Rectal smooth muscle tissue (tissue), 1 donor: ENCODE measurements at regions not wholly inside any gene's neighbourhood (a gene's known extent, or its start where the extent isn't known, plus 50 kb on each side); places are given as distances from the start of the nearest gene placed in this dataset.
"Not testable (repeated sequence)": the region's sequence is repeated elsewhere in the genome, so short reads cannot be mapped to it uniquely, and the experiment has no call there.

ENCODE experiments used
- H3K27ac ChIP-seq: one replicate; pipeline ENCODE4 v1.7.0; 2013; ENCODE audit warnings: low read depth, low read length, inconsistent platforms
- H3K27me3 ChIP-seq: one replicate; pipeline ENCODE4 v1.7.0; 2013; ENCODE audit warnings: low read length; ENCODE audit not compliant: control insufficient read depth, insufficient read depth
- H3K36me3 ChIP-seq: one replicate; pipeline ENCODE4 v1.7.0; 2013; ENCODE audit warnings: low read length; ENCODE audit not compliant: control insufficient read depth, insufficient read depth
- H3K4me1 ChIP-seq: one replicate; pipeline ENCODE4 v1.7.0; 2013; ENCODE audit warnings: low read length; ENCODE audit not compliant: control insufficient read depth, insufficient read depth
- H3K4me3 ChIP-seq: one replicate; pipeline ENCODE4 v1.7.0; 2013; ENCODE audit warnings: low read length
- H3K9ac ChIP-seq: one replicate; pipeline ENCODE4 v1.7.0; 2013; ENCODE audit warnings: low read length

DNA sequence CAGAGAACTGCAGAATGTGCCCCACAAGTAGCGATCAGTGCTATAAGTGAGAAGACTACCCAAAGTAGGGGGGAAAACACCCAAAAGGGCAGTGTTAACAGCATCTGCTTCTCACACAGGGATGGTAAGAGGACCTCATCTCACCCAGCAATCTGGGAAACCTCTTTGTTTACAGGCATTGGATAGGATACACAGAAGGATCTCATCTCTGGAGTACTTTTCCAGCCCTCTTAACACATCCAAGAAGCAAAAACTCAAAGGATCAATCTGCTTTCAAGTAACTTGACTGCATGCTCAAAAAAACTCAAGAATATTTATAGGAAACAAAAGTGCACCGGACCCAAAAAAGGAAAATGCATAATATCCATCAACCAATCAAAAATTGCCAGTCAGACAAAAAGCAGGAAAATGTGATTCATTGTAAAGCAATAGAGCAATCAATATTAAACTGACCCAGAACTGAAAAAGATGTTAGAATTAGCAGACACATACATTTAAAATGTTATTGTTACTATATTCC is 311.0 kb upstream of the CXADR start:
- no peaks in the 10 kb centered on the region for H3K27me3 ChIP-seq
- H3K9ac ChIP-seq, result no peak overlapping the region
- H3K4me1 ChIP-seq, result peaks cover 8% of the 10 kb centered on the region
- H3K4me3 ChIP-seq, result no peak overlapping the region
- no peak overlapping the region for H3K27ac ChIP-seq
- no peaks in the 10 kb centered on the region for H3K36me3 ChIP-seq

DNA sequence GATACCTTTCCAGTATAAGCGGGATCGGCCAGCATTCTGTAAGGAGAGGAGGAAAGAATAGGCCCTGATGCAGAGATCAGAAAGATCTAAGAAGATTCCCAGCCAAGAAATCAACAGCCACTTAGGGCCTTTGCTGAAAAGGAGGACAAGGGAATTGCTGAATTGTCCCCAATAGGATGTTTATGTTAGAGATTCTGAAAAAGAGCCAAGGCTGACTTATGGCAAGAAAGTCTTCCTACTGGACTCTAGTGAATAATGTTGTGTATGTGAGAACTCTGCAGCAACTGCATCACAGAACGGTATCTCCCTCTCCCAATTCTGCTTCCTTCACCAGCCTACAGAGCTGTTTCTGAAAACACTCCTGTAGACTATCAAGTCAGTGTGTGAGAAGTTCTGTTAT is 298.0 kb upstream of the CXADR start:
- Histone ChIP-seq H3K27me3 (no peaks in the 10 kb centered on the region), H3K4me1 (no peaks in the 10 kb centered on the region), H3K9ac (no peak overlapping the region), H3K27ac (no peak overlapping the region), H3K4me3 (no peak overlapping the region), H3K36me3 (no peaks in the 10 kb centered on the region)

DNA sequence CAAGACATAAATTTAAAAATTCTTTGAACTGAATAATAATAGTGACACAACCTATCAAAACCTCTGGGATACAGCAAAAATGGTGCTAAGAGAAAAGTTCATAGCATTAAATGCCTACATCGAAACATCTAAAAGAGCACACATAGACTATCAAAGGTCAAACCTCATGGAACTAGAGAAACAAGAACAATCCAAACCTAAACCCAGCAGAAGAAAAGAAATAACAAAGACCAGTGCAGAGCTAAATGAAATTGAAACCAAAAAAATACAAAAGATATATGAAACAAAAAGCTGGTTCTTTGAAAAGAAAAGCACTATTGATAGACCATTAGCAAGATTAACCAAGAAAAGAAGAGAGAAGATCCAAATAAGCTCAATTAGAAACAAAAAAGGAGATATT is 293.8 kb upstream of the CXADR start:
- not testable (repeated sequence) for H3K27ac ChIP-seq, H3K27me3 ChIP-seq, H3K9ac ChIP-seq, H3K4me1 ChIP-seq, H3K4me3 ChIP-seq, H3K36me3 ChIP-seq

DNA sequence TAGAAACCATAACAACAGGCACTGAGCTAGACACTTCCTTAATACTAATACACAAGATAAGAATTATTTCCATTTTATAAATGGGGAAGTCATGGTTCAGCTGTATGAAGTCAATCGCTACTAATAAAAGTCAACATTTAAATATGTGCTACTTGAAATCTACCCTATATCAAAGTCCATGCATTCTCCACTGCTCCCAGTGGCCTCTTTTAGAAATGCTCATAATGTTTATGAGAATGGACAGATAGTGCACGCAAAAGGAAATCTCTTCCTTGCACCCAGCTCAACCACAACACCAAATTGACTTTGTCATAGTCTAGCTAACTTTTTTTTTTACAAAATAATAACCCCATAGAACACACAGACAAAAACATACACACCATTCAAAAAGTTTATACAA is 281.7 kb upstream of the CXADR start:
- H3K4me3 ChIP-seq, result no peak overlapping the region
- no peak overlapping the region for H3K9ac ChIP-seq
- no peak overlapping the region for H3K27ac ChIP-seq
- no peaks in the 10 kb centered on the region for H3K4me1 ChIP-seq
- H3K27me3 ChIP-seq, result no peaks in the 10 kb centered on the region
- no peaks in the 10 kb centered on the region for H3K36me3 ChIP-seq

DNA sequence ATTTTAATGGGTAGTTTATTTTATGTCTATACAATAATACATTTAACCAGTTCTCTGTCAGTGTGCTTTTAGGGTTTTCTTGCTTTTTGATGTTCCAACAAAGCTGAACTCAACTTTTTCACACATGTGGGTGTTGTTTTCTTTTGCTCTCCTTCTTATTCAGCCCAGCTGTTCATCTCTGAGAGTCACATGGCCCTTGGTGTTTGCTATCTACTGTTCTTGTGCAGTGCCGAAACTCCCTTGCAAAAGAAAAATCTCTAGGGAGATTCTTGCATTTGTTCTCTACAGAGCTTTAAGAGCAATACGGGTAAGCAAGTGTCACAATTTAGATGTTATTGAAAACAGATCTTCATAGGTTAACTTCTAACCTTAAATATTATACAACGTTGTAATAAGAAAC is 281.1 kb upstream of the CXADR start:
- no peak overlapping the region for H3K4me3 ChIP-seq
- H3K4me1 ChIP-seq, result no peaks in the 10 kb centered on the region
- H3K27me3 ChIP-seq, result no peaks in the 10 kb centered on the region
- H3K36me3 ChIP-seq, result no peaks in the 10 kb centered on the region
- H3K27ac ChIP-seq, result no peak overlapping the region
- H3K9ac ChIP-seq, result no peak overlapping the region

DNA sequence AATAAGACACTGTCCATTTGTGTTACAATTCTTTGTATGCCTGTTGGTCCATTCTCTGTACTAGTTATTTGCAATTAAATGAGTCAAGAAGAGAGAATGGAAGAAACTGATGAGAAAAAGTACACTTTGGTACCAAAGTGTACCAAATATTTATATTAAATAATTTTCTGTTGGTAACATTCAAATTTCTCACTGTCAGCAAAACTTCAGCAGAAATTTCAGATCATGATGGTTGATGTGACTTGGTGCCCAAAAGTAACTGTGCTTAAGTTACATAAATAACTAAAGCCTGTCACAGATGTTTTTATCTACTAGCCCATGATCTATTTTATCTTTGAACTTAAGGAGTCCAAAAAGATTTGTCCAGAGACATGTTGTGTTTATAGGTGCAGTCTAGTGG is 274.4 kb upstream of the CXADR start:
- H3K9ac ChIP-seq, result no peak overlapping the region
- no peaks in the 10 kb centered on the region for H3K4me1 ChIP-seq
- no peak overlapping the region for H3K4me3 ChIP-seq
- no peak overlapping the region for H3K27ac ChIP-seq
- no peaks in the 10 kb centered on the region for H3K36me3 ChIP-seq
- no peaks in the 10 kb centered on the region for H3K27me3 ChIP-seq

DNA sequence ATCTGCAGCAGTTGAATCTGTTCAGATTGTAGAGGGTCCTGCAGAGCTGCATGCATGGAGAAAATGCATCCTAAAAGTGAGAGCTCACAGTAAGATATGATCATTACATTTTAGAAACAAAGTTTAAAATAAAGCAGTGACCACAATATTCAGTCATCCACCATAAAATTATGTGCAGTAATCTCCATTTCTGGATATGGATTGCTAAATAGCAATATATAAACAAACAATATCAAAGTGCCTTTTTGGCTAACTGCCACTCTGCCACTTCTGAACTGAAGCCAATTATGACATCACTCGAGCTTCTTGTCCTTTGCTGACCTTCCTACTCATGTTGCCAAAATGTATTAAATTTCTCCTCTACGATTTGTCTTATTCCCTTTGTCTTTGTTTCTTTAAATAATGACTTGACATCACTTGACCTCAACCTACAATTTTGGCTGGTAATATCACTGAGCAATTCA is 262.0 kb upstream of the CXADR start:
- H3K9ac ChIP-seq, result no peak overlapping the region
- no peaks in the 10 kb centered on the region for H3K4me1 ChIP-seq
- no peaks in the 10 kb centered on the region for H3K36me3 ChIP-seq
- H3K27me3 ChIP-seq, result no peaks in the 10 kb centered on the region
- H3K4me3 ChIP-seq, result no peak overlapping the region
- no peak overlapping the region for H3K27ac ChIP-seq

DNA sequence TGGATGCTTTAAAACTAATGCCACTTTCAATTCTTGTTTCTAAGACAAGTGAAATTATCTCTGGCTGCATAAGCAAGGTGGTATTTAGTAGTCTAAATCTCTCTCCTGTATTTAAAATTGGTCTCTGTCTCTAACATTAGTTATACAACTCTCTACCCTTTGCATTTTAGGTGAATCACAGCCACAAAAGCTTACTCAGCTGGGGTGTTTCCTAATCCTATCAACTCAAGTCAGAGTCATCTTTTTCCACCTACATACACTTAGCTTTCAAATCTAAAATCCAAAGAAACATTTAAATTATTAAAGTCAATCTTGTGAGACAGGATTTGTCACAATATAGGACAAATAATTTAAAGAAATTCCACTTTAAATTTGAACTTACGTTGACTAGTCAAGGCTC is 255.1 kb upstream of the CXADR start:
- H3K9ac ChIP-seq, result no peak overlapping the region
- H3K4me1 ChIP-seq, result no peaks in the 10 kb centered on the region
- no peak overlapping the region for H3K27ac ChIP-seq
- H3K27me3 ChIP-seq, result no peaks in the 10 kb centered on the region
- H3K4me3 ChIP-seq, result no peak overlapping the region
- H3K36me3 ChIP-seq, result no peaks in the 10 kb centered on the region

DNA sequence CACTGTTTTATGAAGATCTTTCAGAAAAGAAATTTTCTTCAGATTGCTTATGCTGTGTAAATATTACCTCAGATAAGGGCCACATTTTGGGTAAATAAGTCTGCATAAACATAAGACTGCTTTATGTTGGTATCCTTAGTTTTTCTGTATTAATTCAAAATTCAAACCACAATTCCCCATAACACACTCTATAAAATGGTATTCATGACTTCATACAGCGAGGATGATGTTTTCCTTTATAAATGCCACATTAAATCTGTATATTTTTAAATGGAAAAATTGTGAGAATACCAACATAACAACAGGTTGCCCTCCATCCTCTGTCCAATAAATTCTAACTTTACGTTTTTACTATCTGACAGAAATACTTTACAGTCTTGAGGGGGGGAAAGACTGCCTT is 248.7 kb upstream of the CXADR start:
- H3K27ac ChIP-seq, result no peak overlapping the region
- H3K27me3 ChIP-seq, result no peaks in the 10 kb centered on the region
- no peak overlapping the region for H3K9ac ChIP-seq
- H3K36me3 ChIP-seq, result no peaks in the 10 kb centered on the region
- H3K4me3 ChIP-seq, result no peak overlapping the region
- H3K4me1 ChIP-seq, result no peaks in the 10 kb centered on the region

DNA sequence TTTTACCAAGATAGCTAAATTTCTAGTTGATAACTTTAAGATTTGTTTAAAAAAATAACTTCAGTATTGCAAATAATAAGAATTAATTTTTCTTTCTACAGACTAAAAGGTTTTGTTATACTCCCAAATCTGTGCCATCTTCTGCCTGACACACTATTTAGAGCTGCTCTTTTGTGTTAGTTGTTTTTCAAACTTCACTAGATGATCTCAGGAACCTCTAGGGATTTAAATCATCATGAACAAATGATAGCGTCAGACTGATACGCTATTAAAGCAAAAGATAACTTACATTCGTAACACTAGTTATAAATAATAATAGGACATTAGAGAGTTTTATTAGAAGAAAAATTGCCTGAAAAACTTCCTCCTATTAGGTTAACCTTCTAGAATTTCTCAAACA is 243.1 kb upstream of the CXADR start:
- Histone ChIP-seq H3K27me3 (no peaks in the 10 kb centered on the region), H3K4me3 (no peak overlapping the region), H3K27ac (no peak overlapping the region), H3K4me1 (no peaks in the 10 kb centered on the region), H3K9ac (no peak overlapping the region), H3K36me3 (no peaks in the 10 kb centered on the region)

DNA sequence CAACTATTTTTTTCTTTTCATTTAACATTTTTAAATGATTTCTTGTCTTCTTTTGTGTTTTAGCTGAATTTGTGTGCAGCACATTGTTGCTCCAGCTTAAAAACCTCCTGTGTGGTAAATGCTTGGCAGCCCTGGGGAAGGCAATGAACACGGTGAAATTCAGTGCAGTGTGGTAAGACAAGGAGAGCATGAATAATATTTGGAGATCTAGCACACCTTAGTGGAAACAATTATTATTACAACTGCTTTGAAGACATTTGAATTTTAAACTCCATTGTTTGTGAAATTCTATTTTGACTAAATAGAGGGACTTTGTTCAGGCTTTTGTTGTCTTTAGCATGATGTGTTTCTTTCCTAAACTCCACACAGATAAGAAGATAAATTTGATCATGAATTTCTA is 242.6 kb upstream of the CXADR start:
- H3K4me3 ChIP-seq, result no peak overlapping the region
- H3K27me3 ChIP-seq, result no peaks in the 10 kb centered on the region
- H3K9ac ChIP-seq, result no peak overlapping the region
- no peaks in the 10 kb centered on the region for H3K4me1 ChIP-seq
- H3K27ac ChIP-seq, result no peak overlapping the region
- H3K36me3 ChIP-seq, result no peaks in the 10 kb centered on the region

DNA sequence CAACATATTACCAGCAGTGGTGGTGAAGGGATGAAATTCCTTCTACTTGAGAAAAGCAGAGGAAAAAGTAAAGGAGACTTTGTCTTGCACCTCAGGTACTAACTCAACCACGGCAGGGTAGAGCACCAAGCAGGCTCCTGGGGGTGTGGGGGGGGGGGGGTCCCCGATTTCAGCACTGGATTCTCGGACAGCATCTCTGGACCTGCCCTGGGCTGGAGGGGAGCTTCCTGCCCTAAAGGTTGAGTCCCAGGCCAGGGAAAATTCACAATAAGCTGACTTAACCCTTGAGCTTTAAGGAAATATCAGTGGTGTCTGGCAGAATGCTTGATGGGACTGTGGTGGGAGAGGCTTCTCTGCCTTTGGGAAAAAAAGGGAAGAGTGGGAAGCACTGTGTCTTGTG is 233.2 kb upstream of the CXADR start:
- Histone ChIP-seq H3K27ac (no peak overlapping the region), H3K27me3 (no peaks in the 10 kb centered on the region), H3K9ac (no peak overlapping the region), H3K36me3 (no peaks in the 10 kb centered on the region), H3K4me1 (no peaks in the 10 kb centered on the region), H3K4me3 (no peak overlapping the region)

DNA sequence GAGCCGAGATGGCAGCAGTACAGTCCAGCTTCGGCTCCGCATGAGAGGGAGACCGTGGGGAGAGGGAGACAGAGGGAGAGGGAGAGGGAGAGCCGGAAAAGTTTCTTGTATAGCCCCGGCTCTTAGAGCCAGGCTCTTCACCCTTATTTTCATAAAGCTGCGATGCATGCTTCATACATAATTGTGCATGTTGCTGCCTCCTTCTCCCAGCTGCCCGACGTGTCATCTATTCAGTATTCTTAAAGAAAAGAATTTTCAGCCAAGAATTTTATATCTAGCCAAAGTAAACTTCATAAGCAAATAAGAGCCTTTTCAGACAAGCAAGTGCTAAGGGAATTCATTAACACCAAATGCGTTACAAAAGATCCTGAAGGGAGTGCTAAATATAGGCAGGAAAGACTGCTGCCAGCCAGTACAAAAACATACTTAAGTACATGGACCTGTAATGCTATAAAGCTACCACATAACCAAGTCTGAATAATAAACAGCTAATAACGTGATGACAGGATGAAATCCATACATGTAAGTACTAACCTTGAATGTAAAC is 219.8 kb upstream of the CXADR start:
- not testable (repeated sequence) for H3K27ac ChIP-seq, H3K9ac ChIP-seq, H3K4me3 ChIP-seq, H3K27me3 ChIP-seq, H3K4me1 ChIP-seq, H3K36me3 ChIP-seq
